ENCODE measurements at regions not wholly inside any gene's neighbourhood (a gene's known extent, or its start where the extent isn't known, plus 50 kb on each side); places are given as distances from the start of the nearest gene placed in this dataset.

DNA sequence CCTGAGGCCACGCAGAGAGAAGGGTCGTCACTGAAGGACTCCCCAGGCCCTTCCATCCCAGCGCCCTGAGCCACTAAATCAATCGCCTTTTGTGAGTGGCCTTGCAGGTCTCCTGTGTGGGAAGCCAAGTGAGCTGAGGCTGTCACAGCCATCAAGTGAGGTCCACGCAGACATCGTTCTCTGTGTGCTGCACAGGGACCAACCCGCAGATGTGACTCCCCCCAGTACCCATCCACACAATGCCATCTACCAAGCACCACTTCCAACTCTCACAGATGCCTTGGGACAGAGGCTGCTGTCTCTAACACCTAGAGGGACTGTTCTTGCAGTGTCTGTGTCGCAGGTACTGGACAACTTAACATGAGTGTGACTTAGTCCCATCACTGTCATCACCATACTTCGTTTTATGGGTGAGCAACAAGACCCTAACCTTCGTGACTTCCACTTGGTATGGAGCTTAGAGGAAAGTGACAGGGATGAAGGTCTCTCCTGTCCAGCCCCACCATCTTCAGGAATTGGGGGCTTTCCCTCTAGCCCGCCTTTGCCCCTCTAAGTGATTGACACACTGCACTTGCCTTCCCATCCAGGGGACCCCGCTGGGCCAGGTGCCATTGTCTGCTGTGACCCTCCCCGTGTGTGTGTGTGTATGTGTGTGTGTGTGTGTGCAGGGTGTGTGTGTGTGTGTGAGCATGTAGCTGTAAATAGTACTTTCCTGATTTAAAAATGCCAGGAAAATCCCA lies 51.4 kb upstream of the TMEM72 start:
- DNase-seq = no peak

DNA sequence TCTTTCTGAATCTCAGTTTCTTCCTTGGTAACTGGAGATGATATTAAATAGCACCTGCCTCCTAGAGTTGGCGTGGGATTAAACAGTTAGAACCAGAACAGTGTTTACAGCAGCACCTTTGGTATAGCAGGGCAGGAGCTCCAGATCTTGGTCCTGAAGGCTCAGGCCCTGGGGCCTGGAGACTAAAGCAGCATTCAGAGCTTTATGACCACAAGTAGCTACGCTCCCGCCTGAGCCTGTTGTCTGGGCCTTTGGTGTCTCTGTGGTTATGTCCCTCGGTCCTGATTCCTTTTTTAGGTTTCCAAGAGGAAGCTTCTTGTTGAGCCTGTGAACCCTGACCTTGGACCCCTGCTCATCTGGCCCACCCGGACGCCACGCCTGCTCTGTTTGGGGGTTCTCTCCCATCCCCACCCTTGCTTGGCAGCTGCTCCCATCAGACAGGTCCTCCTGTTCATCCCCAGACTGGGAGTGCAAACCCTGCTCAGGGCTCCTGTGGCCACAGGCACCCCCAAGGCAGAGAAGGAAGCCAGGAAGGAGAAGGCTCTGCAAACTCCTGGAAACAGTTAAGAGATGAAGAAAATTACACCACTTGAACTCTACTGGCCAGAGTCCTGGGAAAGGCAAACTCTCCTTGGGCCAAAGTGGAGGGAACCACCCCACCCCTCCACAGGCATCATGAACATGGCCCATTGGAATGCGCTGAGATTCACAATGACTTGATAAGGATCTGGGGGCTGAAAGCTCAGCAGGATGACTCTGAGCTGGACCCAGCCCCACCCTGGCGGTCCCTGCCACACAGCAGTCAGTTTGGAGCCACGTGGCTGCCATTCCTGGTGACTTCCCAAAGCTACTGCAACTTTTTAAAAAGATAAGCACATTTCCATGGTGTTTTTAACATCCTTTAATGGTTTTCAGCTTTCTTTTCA lies 50.1 kb upstream of the TMEM72 start:
- DNase-seq = no peak
